B cell (primary cell): ENCODE measurements at regions not wholly inside any gene's neighbourhood (a gene's known extent, or its start where the extent isn't known, plus 50 kb on each side); places are given as distances from the start of the nearest gene placed in this dataset.

Experiments used
- CTCF ChIP-seq: fragments of 200-600 bp; IDR thresholded peaks from one replicate; pipeline ENCODE4 v1.8.0; 2022; ENCODE audit warnings: antibody characterized with exemption, mild to moderate bottlenecking
- EZH2 ChIP-seq: IDR thresholded peaks from 2 replicates; pipeline ENCODE4 v1.6.1; 2012; ENCODE audit warnings: borderline replicate concordance, low read depth, mild to moderate bottlenecking, moderate library complexity, low read length; ENCODE audit not compliant: insufficient read depth, poor library complexity, severe bottlenecking

- TF ChIP-seq EZH2 (no peak), CTCF (no peak)
These were observed 84.4 kb upstream of the HS6ST1 start for GRCh38 chr2:128402911-128403670.
